ENCODE measurements at regions not wholly inside any gene's neighbourhood (a gene's known extent, or its start where the extent isn't known, plus 50 kb on each side); places are given as distances from the start of the nearest gene placed in this dataset.

DNA sequence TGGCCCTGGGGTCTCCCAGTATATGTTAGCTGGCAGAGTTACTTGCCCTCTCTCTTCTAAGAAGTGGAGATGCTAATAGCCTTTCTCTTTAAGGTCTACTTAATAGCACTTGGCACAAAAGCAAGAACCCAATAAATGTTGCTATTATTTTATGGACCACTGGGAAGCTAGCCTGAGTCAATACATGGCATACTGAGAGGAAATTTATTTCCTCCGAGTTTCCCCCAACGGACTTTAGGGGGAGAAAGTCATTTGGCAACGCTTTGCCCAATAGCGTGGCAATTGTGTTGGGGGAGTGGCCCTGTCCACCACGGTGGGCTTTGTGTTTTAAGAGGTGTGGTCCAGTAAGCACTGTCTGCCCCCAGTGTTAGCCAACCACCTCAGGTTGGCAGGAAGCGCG is 87.4 kb upstream of the SMNDC1 start (continued):
- TF ChIP-seq, protein P1, sequence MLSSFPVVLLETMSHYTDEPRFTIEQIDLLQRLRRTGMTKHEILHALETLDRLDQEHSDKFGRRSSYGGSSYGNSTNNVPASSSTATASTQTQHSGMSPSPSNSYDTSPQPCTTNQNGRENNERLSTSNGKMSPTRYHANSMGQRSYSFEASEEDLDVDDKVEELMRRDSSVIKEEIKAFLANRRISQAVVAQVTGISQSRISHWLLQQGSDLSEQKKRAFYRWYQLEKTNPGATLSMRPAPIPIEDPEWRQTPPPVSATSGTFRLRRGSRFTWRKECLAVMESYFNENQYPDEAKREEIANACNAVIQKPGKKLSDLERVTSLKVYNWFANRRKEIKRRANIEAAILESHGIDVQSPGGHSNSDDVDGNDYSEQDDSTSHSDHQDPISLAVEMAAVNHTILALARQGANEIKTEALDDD (IDR thresholded peaks at IDR 0.05): no peak
- no peak for TF ChIP-seq CBX5 (IDR thresholded peaks at IDR 0.05; ENCODE audit: borderline replicate concordance, low read depth)
- TF ChIP-seq MXI1 (IDR thresholded peaks at IDR 0.05; ENCODE audit: low read depth, low read length): no peak
- TF ChIP-seq, protein P2, sequence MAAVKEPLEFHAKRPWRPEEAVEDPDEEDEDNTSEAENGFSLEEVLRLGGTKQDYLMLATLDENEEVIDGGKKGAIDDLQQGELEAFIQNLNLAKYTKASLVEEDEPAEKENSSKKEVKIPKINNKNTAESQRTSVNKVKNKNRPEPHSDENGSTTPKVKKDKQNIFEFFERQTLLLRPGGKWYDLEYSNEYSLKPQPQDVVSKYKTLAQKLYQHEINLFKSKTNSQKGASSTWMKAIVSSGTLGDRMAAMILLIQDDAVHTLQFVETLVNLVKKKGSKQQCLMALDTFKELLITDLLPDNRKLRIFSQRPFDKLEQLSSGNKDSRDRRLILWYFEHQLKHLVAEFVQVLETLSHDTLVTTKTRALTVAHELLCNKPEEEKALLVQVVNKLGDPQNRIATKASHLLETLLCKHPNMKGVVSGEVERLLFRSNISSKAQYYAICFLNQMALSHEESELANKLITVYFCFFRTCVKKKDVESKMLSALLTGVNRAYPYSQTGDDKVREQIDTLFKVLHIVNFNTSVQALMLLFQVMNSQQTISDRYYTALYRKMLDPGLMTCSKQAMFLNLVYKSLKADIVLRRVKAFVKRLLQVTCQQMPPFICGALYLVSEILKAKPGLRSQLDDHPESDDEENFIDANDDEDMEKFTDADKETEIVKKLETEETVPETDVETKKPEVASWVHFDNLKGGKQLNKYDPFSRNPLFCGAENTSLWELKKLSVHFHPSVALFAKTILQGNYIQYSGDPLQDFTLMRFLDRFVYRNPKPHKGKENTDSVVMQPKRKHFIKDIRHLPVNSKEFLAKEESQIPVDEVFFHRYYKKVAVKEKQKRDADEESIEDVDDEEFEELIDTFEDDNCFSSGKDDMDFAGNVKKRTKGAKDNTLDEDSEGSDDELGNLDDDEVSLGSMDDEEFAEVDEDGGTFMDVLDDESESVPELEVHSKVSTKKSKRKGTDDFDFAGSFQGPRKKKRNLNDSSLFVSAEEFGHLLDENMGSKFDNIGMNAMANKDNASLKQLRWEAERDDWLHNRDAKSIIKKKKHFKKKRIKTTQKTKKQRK (IDR thresholded peaks at IDR 0.05; ENCODE audit: borderline replicate concordance, low read depth, low read length): no peak
- TF ChIP-seq, protein P3, sequence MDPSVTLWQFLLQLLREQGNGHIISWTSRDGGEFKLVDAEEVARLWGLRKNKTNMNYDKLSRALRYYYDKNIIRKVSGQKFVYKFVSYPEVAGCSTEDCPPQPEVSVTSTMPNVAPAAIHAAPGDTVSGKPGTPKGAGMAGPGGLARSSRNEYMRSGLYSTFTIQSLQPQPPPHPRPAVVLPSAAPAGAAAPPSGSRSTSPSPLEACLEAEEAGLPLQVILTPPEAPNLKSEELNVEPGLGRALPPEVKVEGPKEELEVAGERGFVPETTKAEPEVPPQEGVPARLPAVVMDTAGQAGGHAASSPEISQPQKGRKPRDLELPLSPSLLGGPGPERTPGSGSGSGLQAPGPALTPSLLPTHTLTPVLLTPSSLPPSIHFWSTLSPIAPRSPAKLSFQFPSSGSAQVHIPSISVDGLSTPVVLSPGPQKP (CRISPR knock-in tag; IDR thresholded peaks at IDR 0.05): no peak
- TF ChIP-seq, protein P4, sequence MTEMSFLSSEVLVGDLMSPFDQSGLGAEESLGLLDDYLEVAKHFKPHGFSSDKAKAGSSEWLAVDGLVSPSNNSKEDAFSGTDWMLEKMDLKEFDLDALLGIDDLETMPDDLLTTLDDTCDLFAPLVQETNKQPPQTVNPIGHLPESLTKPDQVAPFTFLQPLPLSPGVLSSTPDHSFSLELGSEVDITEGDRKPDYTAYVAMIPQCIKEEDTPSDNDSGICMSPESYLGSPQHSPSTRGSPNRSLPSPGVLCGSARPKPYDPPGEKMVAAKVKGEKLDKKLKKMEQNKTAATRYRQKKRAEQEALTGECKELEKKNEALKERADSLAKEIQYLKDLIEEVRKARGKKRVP (CRISPR knock-in tag; IDR thresholded peaks at IDR 0.05): no peak
- no peak for TF ChIP-seq CC2D1A (IDR thresholded peaks at IDR 0.05)
- no peak for TF ChIP-seq CAMTA2 (CRISPR knock-in tag; conservative IDR thresholded peaks at IDR 0.05)

Measured in K562 (cell line).